ENCODE measurements at regions not wholly inside any gene's neighbourhood (a gene's known extent, or its start where the extent isn't known, plus 50 kb on each side); places are given as distances from the start of the nearest gene placed in this dataset.

GRCh38 chr2:81077396-81077795 lies 772.8 kb upstream of the LRRTM1 start:
- DNase-seq (ENCODE audit: low read depth in 1 of 2, low spot score in 1 of 2) (no peak), ATAC-seq (no peak), FAIRE-seq (no peak)
- CTCF ChIA-PET = no interaction called here
- no peak overlapping the region for H3K4me2 ChIP-seq
- H3K9me3 ChIP-seq = peaks cover 3% of the 10 kb centered on the region; the same call in 2 of the 3 replicates
- H3K27ac ChIP-seq = no peak overlapping the region
- TF ChIP-seq, protein P1, sequence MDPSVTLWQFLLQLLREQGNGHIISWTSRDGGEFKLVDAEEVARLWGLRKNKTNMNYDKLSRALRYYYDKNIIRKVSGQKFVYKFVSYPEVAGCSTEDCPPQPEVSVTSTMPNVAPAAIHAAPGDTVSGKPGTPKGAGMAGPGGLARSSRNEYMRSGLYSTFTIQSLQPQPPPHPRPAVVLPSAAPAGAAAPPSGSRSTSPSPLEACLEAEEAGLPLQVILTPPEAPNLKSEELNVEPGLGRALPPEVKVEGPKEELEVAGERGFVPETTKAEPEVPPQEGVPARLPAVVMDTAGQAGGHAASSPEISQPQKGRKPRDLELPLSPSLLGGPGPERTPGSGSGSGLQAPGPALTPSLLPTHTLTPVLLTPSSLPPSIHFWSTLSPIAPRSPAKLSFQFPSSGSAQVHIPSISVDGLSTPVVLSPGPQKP (IDR thresholded peaks at IDR 0.05; ENCODE audit: low read depth, low read length) = no peak
- no peak for TF ChIP-seq BHLHE40 (IDR thresholded peaks at IDR 0.05; ENCODE audit: low read depth, low read length)
- no peak for TF ChIP-seq E2F6 (IDR thresholded peaks at IDR 0.05; ENCODE audit: borderline replicate concordance, low read depth)
- TF ChIP-seq GATA3 (IDR thresholded peaks at IDR 0.05; ENCODE audit: borderline replicate concordance) = no peak
- TF ChIP-seq JUN (IDR thresholded peaks at IDR 0.05) = no peak
- no peak for TF ChIP-seq CHD2 (IDR thresholded peaks at IDR 0.05; ENCODE audit: low read length, partially characterized antibody)
- TF ChIP-seq FOSL2 (IDR thresholded peaks at IDR 0.05) = no peak
- no peak for TF ChIP-seq FOSL2 (CRISPR knock-in tag; IDR thresholded peaks at IDR 0.05)
- TF ChIP-seq NR3C1 (IDR thresholded peaks at IDR 0.05) = no peak
- no peak overlapping the region for H3K4me3 ChIP-seq
- POLR2A ChIA-PET = no interaction called here
- H3K4me1 ChIP-seq = no peaks in the 10 kb centered on the region
- whole genome bisulfite sequencing (ENCODE audit: missing lambda C conversion rate) = 38% methylated on average over 5 of the region's 5 CpGs

DNA sequence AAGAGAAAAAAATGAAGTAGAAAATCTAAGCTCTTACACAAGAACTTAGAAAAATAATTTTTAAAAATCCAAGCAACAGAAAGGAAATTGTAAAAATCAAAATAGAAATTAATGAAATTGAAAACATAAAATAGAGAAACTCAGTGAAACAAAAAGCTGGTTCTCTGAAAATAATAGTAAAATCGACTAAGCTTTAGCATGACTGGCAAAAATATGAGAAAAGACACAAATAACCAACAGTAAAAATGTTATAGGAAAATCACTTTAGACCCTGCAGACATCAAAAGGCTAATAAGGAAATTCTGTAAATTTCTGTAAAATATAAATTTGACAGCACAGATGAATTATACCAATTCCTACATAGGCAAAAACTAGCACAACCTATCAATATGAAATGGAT lies 768.9 kb upstream of the LRRTM1 start:
- 3% methylated on average over 1 of the region's 1 CpG for WGBS (ENCODE audit: missing lambda C conversion rate)
- ChIA-PET CTCF (no interaction called here), POLR2A (no interaction called here)

GRCh38 chr2:81068144-81068543 lies 763.6 kb upstream of the LRRTM1 start:
- Histone ChIP-seq H3K4me1 (no peaks in the 10 kb centered on the region), H3K9me3 (peaks cover 20% of the 10 kb centered on the region; the same call in 2 of the 3 replicates), H3K4me2 (no peak overlapping the region), H3K4me3 (no peak overlapping the region), H3K27ac (no peak overlapping the region)
- DNase-seq (ENCODE audit: low read depth in 1 of 2, low spot score in 1 of 2) = no peak
- TF ChIP-seq MYC (IDR thresholded peaks at IDR 0.05; ENCODE audit: borderline replicate concordance, low read length) (no peak), RARB (CRISPR knock-in tag; IDR thresholded peaks at IDR 0.05) (no peak), CEBPB (IDR thresholded peaks at IDR 0.05) (no peak), MAFK (IDR thresholded peaks at IDR 0.05; ENCODE audit: partially characterized antibody) (no peak), BHLHE40 (IDR thresholded peaks at IDR 0.05; ENCODE audit: low read depth, low read length) (no peak), SMC3 (IDR thresholded peaks at IDR 0.05) (no peak), HOXB13 (CRISPR knock-in tag; IDR thresholded peaks at IDR 0.05; ENCODE audit: low read depth) (no peak), CTCF (IDR thresholded peaks at IDR 0.05) (no peak), KDM5A (IDR thresholded peaks at IDR 0.05) (no peak), FOSL2 (IDR thresholded peaks at IDR 0.05) (no peak), FOSL2 (CRISPR knock-in tag; IDR thresholded peaks at IDR 0.05) (no peak), CBX2 (IDR thresholded peaks at IDR 0.05; ENCODE audit: borderline replicate concordance, low read depth) (no peak), GATA3 (IDR thresholded peaks at IDR 0.05; ENCODE audit: borderline replicate concordance) (no peak), TP53 (CRISPR knock-in tag; IDR thresholded peaks at IDR 0.05) (no peak), HOXB5 (CRISPR knock-in tag; IDR thresholded peaks at IDR 0.05) (no peak), HDAC2 (IDR thresholded peaks at IDR 0.05) (no peak)
- TF ChIP-seq, protein P1 (IDR thresholded peaks at IDR 0.05; ENCODE audit: low read depth, low read length) = no peak
- FAIRE-seq = no peak
- CTCF ChIA-PET = no interaction called here
- ATAC-seq = no peak
- POLR2A ChIA-PET = no interaction called here
- 3% methylated on average over 1 of the region's 1 CpG for WGBS (ENCODE audit: missing lambda C conversion rate)

More for the DNA sequence above, 768.9 kb upstream of the LRRTM1 start:
- TF ChIP-seq KDM5A (IDR thresholded peaks at IDR 0.05) = no peak
- peak; percentile 69 for TF ChIP-seq NFE2L2 (conservative IDR thresholded peaks at IDR 0.05; ENCODE audit: low read length)
- no peak for TF ChIP-seq HOXA7 (CRISPR knock-in tag; IDR thresholded peaks at IDR 0.05)
- TF ChIP-seq MYC (IDR thresholded peaks at IDR 0.05; ENCODE audit: borderline replicate concordance, low read length) = no peak
- no peak for TF ChIP-seq JUN (IDR thresholded peaks at IDR 0.05)
- no peak for TF ChIP-seq MAFK (IDR thresholded peaks at IDR 0.05; ENCODE audit: partially characterized antibody)
- no peak for TF ChIP-seq TP53 (CRISPR knock-in tag; IDR thresholded peaks at IDR 0.05)
- no peak for TF ChIP-seq TFCP2L1 (CRISPR knock-in tag; IDR thresholded peaks at IDR 0.05)
- no peak overlapping the region for H3K27ac ChIP-seq
- no peaks in the 10 kb centered on the region for H3K4me1 ChIP-seq
- H3K4me3 ChIP-seq = no peak overlapping the region
- DNase-seq (ENCODE audit: low read depth in 1 of 2, low spot score in 1 of 2) (no peak), FAIRE-seq (no peak), ATAC-seq (no peak)
- peaks cover 15% of the 10 kb centered on the region for H3K9me3 ChIP-seq
- no peak overlapping the region for H3K4me2 ChIP-seq
